HG03045 (cell line): ENCODE measurements at regions not wholly inside any gene's neighbourhood (a gene's known extent, or its start where the extent isn't known, plus 50 kb on each side); places are given as distances from the start of the nearest gene placed in this dataset.
"Not testable (repeated sequence)": the region's sequence is repeated elsewhere in the genome, so short reads cannot be mapped to it uniquely, and the experiment has no call there.

ENCODE experiments used
- ATAC-seq: cut with Tn5 transposase; IDR thresholded peaks from one replicate; pipeline ENCODE4 v1.9.1; 2021; ENCODE audit warnings: mild to moderate bottlenecking, moderate library complexity; ENCODE audit not compliant: unreplicated experiment

- no peak for ATAC-seq
Observed at GRCh38 chr3:153785901-153786300, 335.3 kb upstream of the ARHGEF26 start.

- ATAC-seq: no peak
Observed at GRCh38 chr3:153789380-153789779, 331.8 kb upstream of the ARHGEF26 start.

- ATAC-seq: not testable (repeated sequence)
Observed at GRCh38 chr3:153797056-153797455, 324.1 kb upstream of the ARHGEF26 start.

GRCh38 chr3:153809097-153809496, 312.1 kb upstream of the ARHGEF26 start:
- ATAC-seq: no peak

- ATAC-seq: no peak
Observed at GRCh38 chr3:153818338-153818737, 302.9 kb upstream of the ARHGEF26 start.

- ATAC-seq: no peak
Observed at GRCh38 chr3:153820035-153820434, 301.2 kb upstream of the ARHGEF26 start.

- not testable (repeated sequence) for ATAC-seq
Observed at GRCh38 chr3:153828346-153828745, 292.8 kb upstream of the ARHGEF26 start.

- no peak for ATAC-seq
Observed at GRCh38 chr3:153829606-153830170, 291.5 kb upstream of the ARHGEF26 start.

GRCh38 chr3:153830552-153830951, 290.6 kb upstream of the ARHGEF26 start:
- ATAC-seq: no peak

GRCh38 chr3:153835540-153835939, 285.6 kb upstream of the ARHGEF26 start:
- ATAC-seq: no peak

GRCh38 chr3:153840487-153840886, 280.7 kb upstream of the ARHGEF26 start:
- ATAC-seq: no peak

GRCh38 chr3:153843994-153844393, 277.2 kb upstream of the ARHGEF26 start:
- no peak for ATAC-seq

GRCh38 chr3:153845311-153845710, 275.9 kb upstream of the ARHGEF26 start:
- ATAC-seq: no peak

- no peak for ATAC-seq
Observed at GRCh38 chr3:153848702-153849101, 272.5 kb upstream of the ARHGEF26 start.

GRCh38 chr3:153852355-153852754, 268.8 kb upstream of the ARHGEF26 start:
- ATAC-seq: no peak

- no peak for ATAC-seq
Observed at GRCh38 chr3:153853163-153853562, 268.0 kb upstream of the ARHGEF26 start.

- ATAC-seq: no peak
Observed at GRCh38 chr3:153855772-153856171, 265.4 kb upstream of the ARHGEF26 start.

GRCh38 chr3:153856932-153857331, 264.3 kb upstream of the ARHGEF26 start:
- ATAC-seq: no peak

- ATAC-seq: no peak
Observed at GRCh38 chr3:153864793-153865192, 256.4 kb upstream of the ARHGEF26 start.

- no peak for ATAC-seq
Observed at GRCh38 chr3:153866901-153867300, 254.3 kb upstream of the ARHGEF26 start.

- ATAC-seq: not testable (repeated sequence)
Observed at GRCh38 chr3:153874348-153874747, 246.8 kb upstream of the ARHGEF26 start.

- ATAC-seq: no peak
Observed at GRCh38 chr3:153880493-153880892, 240.7 kb upstream of the ARHGEF26 start.

- no peak for ATAC-seq
Observed at GRCh38 chr3:153881201-153881600, 240.0 kb upstream of the ARHGEF26 start.
